ENCODE measurements at regions not wholly inside any gene's neighbourhood (a gene's known extent, or its start where the extent isn't known, plus 50 kb on each side); places are given as distances from the start of the nearest gene placed in this dataset.
A peak's percentile ranks its signal among the peaks of the same experiment; 100 is the strongest.

GRCh38 chr6:14671261-14671681 lies 553.7 kb downstream of the CD83 start:
- Histone ChIP-seq H3K4me2 (ENCODE audit: low read length) (no peak overlapping the region), H3K79me2 (no peaks in the 10 kb centered on the region), H3K27ac (no peak overlapping the region), H3K36me3 (ENCODE audit: control insufficient read depth, insufficient read depth, low read length) (no peaks in the 10 kb centered on the region), H3K9ac (no peak overlapping the region), H3K9me3 (ENCODE audit: control insufficient read depth, low read length) (no peaks in the 10 kb centered on the region), H3K4me3 (ENCODE audit: low read depth, low read length) (no peak overlapping the region), H3K4me1 (peaks cover 10% of the 10 kb centered on the region), H2AFZ (peak overlapping the region; percentile 45), H3K27me3 (ENCODE audit: control insufficient read depth, insufficient read depth, low read length) (no peaks in the 10 kb centered on the region)
- TF ChIP-seq, protein P1, sequence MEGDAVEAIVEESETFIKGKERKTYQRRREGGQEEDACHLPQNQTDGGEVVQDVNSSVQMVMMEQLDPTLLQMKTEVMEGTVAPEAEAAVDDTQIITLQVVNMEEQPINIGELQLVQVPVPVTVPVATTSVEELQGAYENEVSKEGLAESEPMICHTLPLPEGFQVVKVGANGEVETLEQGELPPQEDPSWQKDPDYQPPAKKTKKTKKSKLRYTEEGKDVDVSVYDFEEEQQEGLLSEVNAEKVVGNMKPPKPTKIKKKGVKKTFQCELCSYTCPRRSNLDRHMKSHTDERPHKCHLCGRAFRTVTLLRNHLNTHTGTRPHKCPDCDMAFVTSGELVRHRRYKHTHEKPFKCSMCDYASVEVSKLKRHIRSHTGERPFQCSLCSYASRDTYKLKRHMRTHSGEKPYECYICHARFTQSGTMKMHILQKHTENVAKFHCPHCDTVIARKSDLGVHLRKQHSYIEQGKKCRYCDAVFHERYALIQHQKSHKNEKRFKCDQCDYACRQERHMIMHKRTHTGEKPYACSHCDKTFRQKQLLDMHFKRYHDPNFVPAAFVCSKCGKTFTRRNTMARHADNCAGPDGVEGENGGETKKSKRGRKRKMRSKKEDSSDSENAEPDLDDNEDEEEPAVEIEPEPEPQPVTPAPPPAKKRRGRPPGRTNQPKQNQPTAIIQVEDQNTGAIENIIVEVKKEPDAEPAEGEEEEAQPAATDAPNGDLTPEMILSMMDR (IDR thresholded peaks at IDR 0.05), result no peak

DNA sequence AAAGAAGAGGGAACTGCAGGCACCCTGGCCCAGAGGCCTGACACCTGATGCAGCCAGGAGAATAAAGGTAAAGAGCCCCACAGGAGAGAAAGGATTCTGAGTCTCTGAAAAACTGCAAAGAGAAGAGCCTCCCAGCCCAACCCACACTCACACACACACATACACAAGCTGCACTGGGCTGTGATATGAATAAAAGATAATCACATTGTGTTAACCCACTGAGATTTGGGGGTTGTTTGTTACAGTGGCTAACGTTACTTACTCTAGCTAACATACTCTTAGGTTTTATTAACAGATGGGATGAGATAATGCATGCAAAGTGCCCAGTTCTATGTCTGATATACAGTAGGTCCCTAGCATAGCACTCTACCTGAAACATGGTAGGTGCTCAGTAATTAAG lies 554.4 kb downstream of the CD83 start:
- Histone ChIP-seq H3K4me1 (peaks cover 10% of the 10 kb centered on the region), H3K27ac (no peak overlapping the region), H3K4me3 (ENCODE audit: low read depth, low read length) (no peak overlapping the region), H3K9ac (no peak overlapping the region), H3K79me2 (no peaks in the 10 kb centered on the region), H2AFZ (no peak overlapping the region), H3K36me3 (ENCODE audit: control insufficient read depth, insufficient read depth, low read length) (no peaks in the 10 kb centered on the region), H3K4me2 (ENCODE audit: low read length) (no peak overlapping the region), H3K27me3 (ENCODE audit: control insufficient read depth, insufficient read depth, low read length) (no peaks in the 10 kb centered on the region), H3K9me3 (ENCODE audit: control insufficient read depth, low read length) (no peaks in the 10 kb centered on the region)
- TF ChIP-seq, protein P1 (IDR thresholded peaks at IDR 0.05), result no peak

DNA sequence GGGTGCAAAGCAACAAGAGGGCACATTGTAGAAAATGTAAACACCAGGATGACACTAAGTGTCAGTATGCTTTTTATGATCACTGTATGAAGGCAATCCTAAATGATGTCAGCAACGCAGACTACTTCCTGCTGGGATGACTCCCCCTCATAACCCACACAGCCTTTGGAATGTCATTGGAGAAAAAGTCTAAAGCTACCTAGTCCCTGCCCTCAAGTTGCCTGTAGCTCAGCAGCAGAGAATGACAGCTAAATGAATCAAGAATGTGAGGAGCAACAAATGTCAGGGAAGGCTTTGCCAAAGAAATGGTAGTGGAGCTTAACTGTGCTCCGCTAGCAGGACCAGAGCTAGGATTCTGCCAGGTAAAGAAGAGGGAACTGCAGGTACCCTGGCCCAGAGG lies 555.6 kb downstream of the CD83 start:
- H3K4me2 ChIP-seq (ENCODE audit: low read length), result no peak overlapping the region
- H2AFZ ChIP-seq, result no peak overlapping the region
- TF ChIP-seq, protein P1 (IDR thresholded peaks at IDR 0.05), result no peak
- no peaks in the 10 kb centered on the region for H3K9me3 ChIP-seq (ENCODE audit: control insufficient read depth, low read length)
- no peak overlapping the region for H3K27ac ChIP-seq
- peaks cover 10% of the 10 kb centered on the region for H3K4me1 ChIP-seq
- no peak overlapping the region for H3K4me3 ChIP-seq (ENCODE audit: low read depth, low read length)
- H3K27me3 ChIP-seq (ENCODE audit: control insufficient read depth, insufficient read depth, low read length), result no peaks in the 10 kb centered on the region
- H3K79me2 ChIP-seq, result no peaks in the 10 kb centered on the region
- no peak overlapping the region for H3K9ac ChIP-seq
- H3K36me3 ChIP-seq (ENCODE audit: control insufficient read depth, insufficient read depth, low read length), result no peaks in the 10 kb centered on the region

- Histone ChIP-seq H3K9ac (no peak overlapping the region), H3K4me2 (ENCODE audit: low read length) (no peak overlapping the region), H3K27ac (no peak overlapping the region), H3K27me3 (ENCODE audit: control insufficient read depth, insufficient read depth, low read length) (no peaks in the 10 kb centered on the region), H3K4me1 (peaks cover 10% of the 10 kb centered on the region), H3K36me3 (ENCODE audit: control insufficient read depth, insufficient read depth, low read length) (no peaks in the 10 kb centered on the region), H2AFZ (no peak overlapping the region), H3K4me3 (ENCODE audit: low read depth, low read length) (no peak overlapping the region), H3K9me3 (ENCODE audit: control insufficient read depth, low read length) (no peaks in the 10 kb centered on the region), H3K79me2 (no peaks in the 10 kb centered on the region)
- TF ChIP-seq, protein P1 (IDR thresholded peaks at IDR 0.05), result no peak
These were observed 556.9 kb downstream of the CD83 start for GRCh38 chr6:14674458-14674857.

DNA sequence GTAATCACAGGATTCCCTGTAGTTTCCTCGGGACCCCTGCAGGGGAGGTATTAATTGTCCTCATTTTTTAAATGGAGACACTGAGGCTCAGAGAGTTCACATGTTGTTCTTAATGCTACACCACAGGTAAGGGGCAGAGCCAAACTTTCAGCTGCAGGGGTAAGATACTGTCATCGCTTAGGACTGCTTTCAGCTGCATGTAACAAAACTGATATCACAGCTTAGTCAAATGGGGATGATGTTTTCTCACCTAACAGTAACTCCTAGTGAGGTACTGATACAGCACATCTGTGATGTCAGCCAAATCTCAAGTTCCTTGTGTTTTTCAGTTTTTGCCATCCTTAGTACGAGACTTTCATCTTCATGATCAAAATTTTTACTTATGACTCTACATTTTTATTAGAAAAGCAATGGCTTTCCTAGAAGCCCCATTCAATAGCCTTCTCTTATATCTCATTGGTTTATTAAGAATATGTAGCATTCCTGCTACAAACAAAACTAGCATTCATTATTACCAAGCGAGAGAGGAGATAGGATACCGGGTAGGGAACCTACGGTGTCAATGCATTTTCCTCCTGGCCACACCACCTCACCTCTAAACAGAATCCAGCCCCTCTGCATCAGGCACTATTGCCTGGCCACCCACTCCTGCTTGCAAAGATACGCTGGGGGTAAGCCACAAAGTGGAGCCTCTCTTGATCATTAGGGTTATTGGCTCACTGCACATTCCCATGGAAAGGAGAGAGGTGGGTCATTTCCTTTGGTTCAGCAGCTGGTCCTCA lies 557.5 kb downstream of the CD83 start:
- TF ChIP-seq, protein P1 (IDR thresholded peaks at IDR 0.05), result no peak
- peaks cover 10% of the 10 kb centered on the region for H3K4me1 ChIP-seq

More for the DNA sequence above, 557.5 kb downstream of the CD83 start:
- Histone ChIP-seq H2AFZ (no peak overlapping the region), H3K4me2 (ENCODE audit: low read length) (no peak overlapping the region), H3K27me3 (ENCODE audit: control insufficient read depth, insufficient read depth, low read length) (no peaks in the 10 kb centered on the region), H3K9me3 (ENCODE audit: control insufficient read depth, low read length) (no peaks in the 10 kb centered on the region), H3K79me2 (no peaks in the 10 kb centered on the region), H3K4me3 (ENCODE audit: low read depth, low read length) (no peak overlapping the region), H3K27ac (no peak overlapping the region), H3K36me3 (ENCODE audit: control insufficient read depth, insufficient read depth, low read length) (no peaks in the 10 kb centered on the region), H3K9ac (no peak overlapping the region)

All from parathyroid adenoma (tissue), 2 donors.